ENCODE measurements at regions not wholly inside any gene's neighbourhood (a gene's known extent, or its start where the extent isn't known, plus 50 kb on each side); places are given as distances from the start of the nearest gene placed in this dataset.
"Not testable (repeated sequence)": the region's sequence is repeated elsewhere in the genome, so short reads cannot be mapped to it uniquely, and the experiment has no call there.

- no peak for TF ChIP-seq CTCF (IDR thresholded peaks at IDR 0.05; ENCODE audit: control extremely low read depth, extremely low read depth, low read depth, missing control alignments)
- CTCF ChIA-PET: interaction anchor here (1.6 kb wide), 1 partner anchor 15 kb away, joined by 5 read pairs; no protein-coding TSS in a partner anchor
- DNase-seq (ENCODE audit: extremely low spot score): no peak
- POLR2A ChIA-PET: no interaction called here
Measured at GRCh38 chr5:74492230-74492629, 148.3 kb downstream of the ENC1 start.

GRCh38 chr5:74491586-74491985 lies 148.9 kb downstream of the ENC1 start:
- CTCF ChIA-PET: interaction anchor here (1.6 kb wide), 1 partner anchor 16 kb away, joined by 5 read pairs; no protein-coding TSS in a partner anchor
- DNase-seq (ENCODE audit: extremely low spot score): no peak
- POLR2A ChIA-PET: interaction anchor here (0.6 kb wide), 1 partner anchor 14 kb away, joined by 3 read pairs; no protein-coding TSS in a partner anchor
- TF ChIP-seq CTCF (IDR thresholded peaks at IDR 0.05; ENCODE audit: control extremely low read depth, extremely low read depth, low read depth, missing control alignments): no peak

- CTCF ChIA-PET: interaction anchor here (1.0 to 1.6 kb wide), 2 partner anchors 17 to 159 kb away, joined by 3 to 5 read pairs; no protein-coding TSS in a partner anchor
- no peak for TF ChIP-seq CTCF (IDR thresholded peaks at IDR 0.05; ENCODE audit: control extremely low read depth, extremely low read depth, low read depth, missing control alignments)
- peak; percentile 47 for DNase-seq (ENCODE audit: extremely low spot score)
- POLR2A ChIA-PET: no interaction called here
Measured at GRCh38 chr5:74490814-74491213, 149.7 kb downstream of the ENC1 start.

GRCh38 chr5:74482990-74483389 lies 157.5 kb downstream of the ENC1 start:
- ChIA-PET CTCF (no interaction called here), POLR2A (no interaction called here)
- TF ChIP-seq CTCF (IDR thresholded peaks at IDR 0.05; ENCODE audit: control extremely low read depth, extremely low read depth, low read depth, missing control alignments): no peak
- DNase-seq (ENCODE audit: extremely low spot score): no peak

- ChIA-PET POLR2A (no interaction called here), CTCF (no interaction called here)
- DNase-seq (ENCODE audit: extremely low spot score): no peak
- no peak for TF ChIP-seq CTCF (IDR thresholded peaks at IDR 0.05; ENCODE audit: control extremely low read depth, extremely low read depth, low read depth, missing control alignments)
Measured at GRCh38 chr5:74482523-74482922, 158.0 kb downstream of the ENC1 start.

GRCh38 chr5:74481357-74481756 lies 159.2 kb downstream of the ENC1 start:
- CTCF ChIA-PET, POLR2A ChIA-PET: not testable (repeated sequence)
- peak; percentile 23 for DNase-seq (ENCODE audit: extremely low spot score)

GRCh38 chr5:74480201-74480600 lies 160.3 kb downstream of the ENC1 start:
- DNase-seq (ENCODE audit: extremely low spot score): no peak
- ChIA-PET POLR2A (no interaction called here), CTCF (no interaction called here)
- no peak for TF ChIP-seq CTCF (IDR thresholded peaks at IDR 0.05; ENCODE audit: control extremely low read depth, extremely low read depth, low read depth, missing control alignments)

Measured in GM10248 (cell line).